ENCODE measurements at regions not wholly inside any gene's neighbourhood (a gene's known extent, or its start where the extent isn't known, plus 50 kb on each side); places are given as distances from the start of the nearest gene placed in this dataset.
A peak's percentile ranks its signal among the peaks of the same experiment; 100 is the strongest.

DNA sequence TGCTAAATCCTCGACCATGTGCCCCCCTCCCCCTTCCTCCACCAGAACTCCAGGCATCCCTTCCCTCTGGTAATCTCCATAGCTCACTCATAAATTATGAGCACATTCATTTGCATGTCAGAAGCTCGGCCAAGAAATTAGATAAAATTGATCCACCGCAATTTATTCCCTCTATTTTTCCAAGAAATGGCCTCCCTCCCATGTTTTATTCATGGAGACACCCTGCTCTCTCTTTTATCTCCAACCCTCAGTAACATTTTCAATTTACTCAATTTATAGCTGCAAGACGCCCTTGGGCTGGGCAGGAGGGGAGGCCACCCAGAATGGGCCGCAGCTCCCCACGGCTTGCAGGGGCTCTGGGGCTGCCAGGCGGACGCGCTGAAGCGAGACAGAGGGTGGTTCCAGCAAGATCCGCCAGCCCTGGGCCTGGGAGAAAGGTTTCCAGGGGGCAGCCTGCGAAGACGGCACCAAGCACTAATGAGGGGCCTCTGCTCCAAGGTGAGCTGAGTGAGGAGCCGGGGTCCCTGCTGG, 54.7 kb upstream of the ZNF423 start:
- Histone ChIP-seq H3K4me3 (no peak overlapping the region), H3K27ac (no peak overlapping the region)

- H3K4me3 ChIP-seq: no peak overlapping the region
- H3K27ac ChIP-seq: no peak overlapping the region
Measured at GRCh38 chr16:49911430-49911829, 55.5 kb upstream of the ZNF423 start.

DNA sequence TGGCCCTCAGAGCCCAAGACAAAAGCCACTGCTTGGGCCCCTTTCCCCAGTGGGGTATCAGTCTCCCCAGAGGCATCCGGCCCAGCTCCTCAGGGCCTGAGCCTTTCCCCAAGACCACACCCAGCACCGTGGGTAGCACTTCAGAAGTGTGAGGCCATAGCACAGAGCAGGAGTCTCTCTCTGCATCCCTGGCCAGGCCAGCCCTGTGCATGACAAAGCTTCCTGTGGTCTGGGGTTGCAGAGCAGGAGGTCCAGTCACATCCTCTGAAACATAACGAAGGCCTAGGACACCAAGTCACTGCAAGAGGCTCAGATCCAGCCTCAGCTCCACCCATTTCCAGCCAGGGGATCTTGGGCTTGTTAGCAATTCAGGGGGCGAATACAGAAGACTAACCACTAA, 56.8 kb upstream of the ZNF423 start:
- Histone ChIP-seq H3K4me3 (no peak overlapping the region), H3K27ac (no peak overlapping the region)

GRCh38 chr16:49913720-49914119, 57.8 kb upstream of the ZNF423 start:
- no peak overlapping the region for H3K4me3 ChIP-seq
- H3K27ac ChIP-seq: no peak overlapping the region

DNA sequence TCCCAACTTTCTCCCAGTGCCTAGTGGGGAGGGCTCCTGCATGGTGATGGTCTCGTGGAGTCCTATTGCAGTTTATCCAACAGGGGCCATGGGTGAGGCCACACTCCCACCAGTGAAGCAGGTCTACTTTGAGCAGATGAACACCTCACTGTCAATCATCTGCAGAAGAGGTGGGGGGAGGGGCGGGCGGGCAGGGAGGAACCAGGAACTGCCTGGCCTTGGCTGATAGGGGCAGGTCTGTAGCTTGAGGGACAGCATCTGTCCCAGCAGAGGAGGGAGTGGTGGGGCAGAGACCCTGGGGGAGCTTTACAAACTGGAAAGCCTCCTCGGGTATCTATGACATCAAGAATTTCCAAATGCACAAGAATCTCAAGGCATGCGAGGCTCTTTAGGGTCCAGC, 58.7 kb upstream of the ZNF423 start:
- H3K27ac ChIP-seq: no peak overlapping the region
- H3K4me3 ChIP-seq: no peak overlapping the region

DNA sequence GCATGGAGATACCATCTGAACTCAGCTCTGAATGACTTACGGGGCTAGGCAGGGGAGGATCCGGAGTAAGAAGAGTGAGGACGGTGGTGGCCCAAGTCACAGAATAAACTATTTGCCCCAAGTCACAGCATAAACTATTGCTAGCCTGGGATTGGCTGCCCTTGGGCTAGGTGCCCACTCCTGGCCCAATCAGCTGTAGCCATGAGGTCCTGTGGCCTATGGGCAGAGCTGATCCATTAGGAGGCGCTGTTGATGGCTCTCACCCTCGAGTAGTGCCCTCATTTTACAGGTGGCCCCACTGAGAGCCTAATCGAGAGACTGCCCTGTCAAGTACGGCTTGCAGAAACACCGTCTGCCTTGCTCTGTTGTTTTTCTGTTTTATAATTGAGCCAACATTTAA, 62.3 kb upstream of the ZNF423 start:
- no peak overlapping the region for H3K27ac ChIP-seq
- no peak overlapping the region for H3K4me3 ChIP-seq

DNA sequence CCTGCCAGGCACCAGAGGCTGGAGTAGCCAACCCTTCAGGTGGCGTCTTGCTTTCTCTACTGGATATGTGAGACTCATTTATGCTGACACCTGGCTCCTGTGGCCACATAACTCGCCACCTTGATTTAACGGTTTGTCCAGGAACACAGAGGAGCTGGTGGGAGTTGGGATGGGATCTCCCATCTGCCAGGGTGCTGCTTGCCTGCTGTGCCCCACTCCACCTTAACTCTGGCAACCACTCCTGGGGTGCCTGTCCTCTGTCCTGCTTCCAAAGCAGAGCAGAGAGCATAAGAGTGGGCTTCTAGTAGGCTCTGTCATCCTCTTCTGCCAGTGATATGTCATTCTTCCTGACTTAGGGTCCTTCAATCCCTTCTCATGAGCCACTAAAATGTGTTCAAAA, 63.4 kb upstream of the ZNF423 start:
- no peak overlapping the region for H3K4me3 ChIP-seq
- H3K27ac ChIP-seq: no peak overlapping the region

GRCh38 chr16:49920397-49920796, 64.5 kb upstream of the ZNF423 start:
- Histone ChIP-seq H3K4me3 (no peak overlapping the region), H3K27ac (no peak overlapping the region)

DNA sequence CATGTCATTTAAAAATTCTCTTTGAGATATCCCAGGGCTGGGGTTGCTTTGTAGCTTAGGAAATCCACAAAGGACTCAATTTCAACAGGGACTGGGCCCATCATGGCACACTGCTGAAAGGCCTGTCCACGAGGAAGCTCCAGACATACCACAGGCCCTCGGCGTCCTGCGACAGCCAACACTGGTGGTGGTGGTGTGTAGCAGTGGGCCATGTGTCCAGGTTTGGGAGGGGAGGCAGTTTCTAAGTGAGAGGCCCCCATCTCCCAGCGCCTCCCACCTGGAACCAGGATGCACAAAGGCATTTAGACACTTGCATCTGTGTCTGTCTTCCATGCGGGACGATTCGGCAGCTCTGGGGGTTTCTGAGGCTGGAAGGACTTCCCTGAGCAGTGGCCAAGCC, 65.2 kb upstream of the ZNF423 start:
- Histone ChIP-seq H3K27ac (no peak overlapping the region), H3K4me3 (no peak overlapping the region)

- Histone ChIP-seq H3K27ac (no peak overlapping the region), H3K4me3 (no peak overlapping the region)
Measured at GRCh38 chr16:49921791-49922456, 66.0 kb upstream of the ZNF423 start.

- no peak overlapping the region for H3K4me3 ChIP-seq
- H3K27ac ChIP-seq: no peak overlapping the region
Measured at GRCh38 chr16:49923411-49923810, 67.5 kb upstream of the ZNF423 start.

DNA sequence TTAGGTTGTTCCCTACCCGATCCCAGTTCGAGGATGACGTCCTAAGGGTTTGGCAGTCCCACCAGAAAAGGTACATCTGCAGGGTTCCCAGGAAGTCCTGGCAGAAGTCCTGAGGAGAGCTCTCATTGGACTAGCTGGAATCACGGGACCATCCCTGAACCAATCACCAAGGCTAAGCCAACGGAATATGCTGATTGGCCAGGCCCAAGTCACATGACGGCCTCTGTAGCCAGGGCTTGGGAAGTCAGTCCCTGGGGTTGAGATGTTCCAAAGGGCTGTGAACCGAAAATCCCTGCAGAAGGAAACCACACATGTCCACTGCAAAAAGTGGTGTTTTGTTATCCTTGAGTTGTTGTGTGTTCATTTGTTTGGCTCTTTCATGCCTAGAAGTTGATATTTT, 68.2 kb upstream of the ZNF423 start:
- Histone ChIP-seq H3K27ac (no peak overlapping the region), H3K4me3 (no peak overlapping the region)

DNA sequence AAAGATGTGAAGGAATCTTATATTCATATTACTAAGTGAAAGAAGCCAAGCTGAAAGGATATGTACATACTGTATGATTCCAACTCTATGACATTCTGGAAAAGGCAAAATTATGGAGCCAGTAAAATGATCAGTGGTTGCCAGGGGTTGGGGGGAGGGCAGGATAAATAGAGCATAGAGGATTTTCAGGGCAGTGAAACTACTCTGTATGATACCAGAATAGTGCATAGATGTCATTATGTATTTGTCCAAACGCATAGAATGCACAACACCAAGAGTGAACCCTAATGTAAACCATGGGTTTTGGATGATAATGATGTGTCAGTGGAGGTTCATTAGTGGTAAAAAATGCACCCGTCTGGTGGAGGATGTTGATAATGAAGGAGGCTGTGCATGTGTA, 71.0 kb upstream of the ZNF423 start:
- Histone ChIP-seq H3K4me3 (no peak overlapping the region), H3K27ac (no peak overlapping the region)

DNA sequence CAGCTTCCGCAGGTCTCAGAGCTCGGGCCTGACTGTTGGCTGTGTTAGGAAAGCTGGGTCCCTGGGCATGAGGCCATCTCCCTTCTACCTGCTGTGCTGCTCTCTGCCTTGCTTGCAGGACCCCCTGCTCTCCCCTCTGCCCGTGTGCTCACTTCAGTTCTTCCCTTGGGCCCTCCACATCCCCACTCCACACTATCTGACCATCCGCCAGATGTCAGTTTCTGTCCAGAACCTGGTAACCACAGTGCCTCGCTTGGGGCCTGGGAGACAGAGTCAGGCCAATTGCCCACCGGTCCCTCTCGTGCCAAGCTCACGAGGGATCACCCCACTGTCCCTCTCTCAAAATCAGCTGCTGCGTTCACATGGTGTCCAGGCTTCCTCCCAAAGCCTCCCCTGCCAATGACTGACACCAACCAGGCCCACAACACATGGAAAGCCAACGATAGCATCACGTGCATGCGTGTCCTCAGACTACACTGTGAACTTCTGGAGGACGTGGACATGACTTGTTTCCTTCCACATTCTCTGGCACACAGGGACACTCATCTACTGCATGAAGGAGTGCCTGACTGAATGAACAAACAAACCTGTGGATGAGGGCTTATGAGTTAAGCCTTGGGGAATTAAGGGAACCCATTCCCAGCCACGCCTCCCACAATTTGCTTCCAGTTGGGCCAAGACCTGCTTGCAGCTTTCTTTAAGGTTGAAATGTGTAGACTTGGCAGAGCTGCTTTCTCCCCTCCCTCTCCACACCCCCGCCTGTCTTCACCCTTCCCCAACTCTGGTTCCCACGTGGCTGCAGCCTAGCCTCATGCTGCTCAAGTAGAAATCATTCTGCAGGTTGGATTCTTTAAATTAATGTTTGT, 72.5 kb upstream of the ZNF423 start:
- Histone ChIP-seq H3K27ac (no peak overlapping the region), H3K4me3 (no peak overlapping the region)

DNA sequence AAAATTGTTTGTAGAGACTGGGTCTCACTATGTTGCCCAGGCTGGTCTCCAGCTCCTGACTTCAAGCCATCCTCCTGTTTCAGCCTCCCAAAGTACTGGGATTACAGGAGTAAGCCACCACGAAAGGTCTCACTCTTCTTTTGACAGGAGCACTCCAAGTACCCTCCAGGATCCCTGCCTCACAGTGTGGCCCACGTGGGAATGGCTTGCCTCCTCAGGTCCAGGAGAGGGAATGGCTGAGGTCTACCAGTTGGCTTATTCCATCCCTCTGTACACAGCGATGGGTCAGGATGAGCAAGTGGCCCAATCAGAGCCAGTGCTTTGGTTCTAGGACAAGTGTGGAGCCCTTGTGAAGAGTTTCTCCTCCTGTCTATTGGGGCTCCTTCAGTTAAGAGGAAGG, 73.7 kb upstream of the ZNF423 start:
- H3K4me3 ChIP-seq: no peak overlapping the region
- H3K27ac ChIP-seq: no peak overlapping the region

- no peak overlapping the region for H3K4me3 ChIP-seq
Measured at GRCh38 chr16:49930841-49931240, 74.9 kb upstream of the ZNF423 start.

GRCh38 chr16:49931266-49931665, 75.4 kb upstream of the ZNF423 start:
- H3K27ac ChIP-seq: no peak overlapping the region

More at GRCh38 chr16:49930841-49931240, 74.9 kb upstream of the ZNF423 start:
- H3K27ac ChIP-seq: no peak overlapping the region

GRCh38 chr16:49931916-49932315, 76.0 kb upstream of the ZNF423 start:
- no peak overlapping the region for H3K27ac ChIP-seq
- no peak overlapping the region for H3K4me3 ChIP-seq

More at GRCh38 chr16:49931266-49931665, 75.4 kb upstream of the ZNF423 start:
- no peak overlapping the region for H3K4me3 ChIP-seq

DNA sequence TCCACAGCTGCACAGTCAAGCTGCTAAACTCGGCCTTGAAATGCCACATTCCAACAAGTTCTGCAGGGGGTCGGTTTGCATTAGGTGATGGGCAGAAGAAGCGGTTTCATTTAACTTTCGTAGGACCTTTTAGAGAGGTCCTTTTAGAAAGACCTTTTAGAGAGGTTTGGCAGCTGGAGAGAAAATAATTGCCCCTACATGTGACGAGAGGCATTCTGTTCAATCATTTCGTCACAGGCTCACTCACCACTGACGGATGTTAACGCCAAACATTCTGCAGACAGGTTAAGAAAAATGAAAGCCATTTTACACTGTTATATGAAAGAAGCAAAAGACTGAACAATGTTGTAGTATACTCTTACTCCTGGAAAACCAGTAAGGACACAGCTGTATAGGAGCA, 76.5 kb upstream of the ZNF423 start:
- H3K27ac ChIP-seq: no peak overlapping the region
- no peak overlapping the region for H3K4me3 ChIP-seq

DNA sequence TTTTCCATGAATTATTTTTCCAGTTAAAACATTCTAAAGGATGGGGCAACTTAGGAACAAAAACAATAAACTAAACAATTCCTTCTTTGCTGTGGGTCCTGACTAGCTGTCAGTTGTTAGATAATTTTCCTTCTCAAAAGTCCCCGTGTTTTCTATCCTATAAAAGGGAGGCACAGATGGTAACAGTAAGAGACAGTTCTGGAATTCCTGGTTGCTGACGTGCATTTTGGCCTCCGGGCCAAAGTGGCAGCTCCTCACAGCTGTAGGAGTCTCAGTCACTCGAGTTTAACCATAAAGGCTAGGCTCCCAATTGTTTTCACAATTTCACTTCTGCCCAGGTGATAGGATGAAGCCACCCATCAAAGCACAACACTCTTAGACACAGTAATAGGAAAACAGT, 77.0 kb upstream of the ZNF423 start:
- Histone ChIP-seq H3K27ac (peak overlapping the region in 1 of 21 experiments; percentile 16), H3K4me3 (no peak overlapping the region)

- H3K27ac ChIP-seq: no peak overlapping the region
- no peak overlapping the region for H3K4me3 ChIP-seq
Measured at GRCh38 chr16:49936791-49937190, 80.9 kb upstream of the ZNF423 start.

All from skin epidermis (tissue), 12 donors.